ENCODE measurements at regions not wholly inside any gene's neighbourhood (a gene's known extent, or its start where the extent isn't known, plus 50 kb on each side); places are given as distances from the start of the nearest gene placed in this dataset.

DNA sequence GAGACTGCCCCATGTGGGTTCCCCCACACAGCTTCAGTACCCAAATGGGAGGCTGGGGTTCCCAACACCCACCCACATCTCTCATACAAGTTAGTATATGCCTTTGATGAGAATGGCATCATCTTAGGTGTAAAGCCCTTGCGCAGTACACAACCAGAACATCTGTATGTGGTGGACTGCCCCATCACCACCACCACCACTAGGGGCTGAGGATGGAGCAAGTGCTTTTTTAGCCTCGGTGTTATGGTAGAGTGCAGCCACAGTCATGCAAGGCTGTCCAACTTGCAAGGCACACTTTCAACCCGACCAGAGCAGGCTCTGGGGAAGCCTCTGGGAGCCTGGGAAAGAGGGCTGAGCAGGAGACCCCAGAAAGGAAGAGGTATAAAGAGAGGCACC is 241.2 kb downstream of the TFCP2L1 start:
- H3K4me2 ChIP-seq = no peak overlapping the region
- TF ChIP-seq, protein P1, sequence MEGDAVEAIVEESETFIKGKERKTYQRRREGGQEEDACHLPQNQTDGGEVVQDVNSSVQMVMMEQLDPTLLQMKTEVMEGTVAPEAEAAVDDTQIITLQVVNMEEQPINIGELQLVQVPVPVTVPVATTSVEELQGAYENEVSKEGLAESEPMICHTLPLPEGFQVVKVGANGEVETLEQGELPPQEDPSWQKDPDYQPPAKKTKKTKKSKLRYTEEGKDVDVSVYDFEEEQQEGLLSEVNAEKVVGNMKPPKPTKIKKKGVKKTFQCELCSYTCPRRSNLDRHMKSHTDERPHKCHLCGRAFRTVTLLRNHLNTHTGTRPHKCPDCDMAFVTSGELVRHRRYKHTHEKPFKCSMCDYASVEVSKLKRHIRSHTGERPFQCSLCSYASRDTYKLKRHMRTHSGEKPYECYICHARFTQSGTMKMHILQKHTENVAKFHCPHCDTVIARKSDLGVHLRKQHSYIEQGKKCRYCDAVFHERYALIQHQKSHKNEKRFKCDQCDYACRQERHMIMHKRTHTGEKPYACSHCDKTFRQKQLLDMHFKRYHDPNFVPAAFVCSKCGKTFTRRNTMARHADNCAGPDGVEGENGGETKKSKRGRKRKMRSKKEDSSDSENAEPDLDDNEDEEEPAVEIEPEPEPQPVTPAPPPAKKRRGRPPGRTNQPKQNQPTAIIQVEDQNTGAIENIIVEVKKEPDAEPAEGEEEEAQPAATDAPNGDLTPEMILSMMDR (conservative IDR thresholded peaks at IDR 0.05; ENCODE audit: low read depth, low read length) = no peak

DNA sequence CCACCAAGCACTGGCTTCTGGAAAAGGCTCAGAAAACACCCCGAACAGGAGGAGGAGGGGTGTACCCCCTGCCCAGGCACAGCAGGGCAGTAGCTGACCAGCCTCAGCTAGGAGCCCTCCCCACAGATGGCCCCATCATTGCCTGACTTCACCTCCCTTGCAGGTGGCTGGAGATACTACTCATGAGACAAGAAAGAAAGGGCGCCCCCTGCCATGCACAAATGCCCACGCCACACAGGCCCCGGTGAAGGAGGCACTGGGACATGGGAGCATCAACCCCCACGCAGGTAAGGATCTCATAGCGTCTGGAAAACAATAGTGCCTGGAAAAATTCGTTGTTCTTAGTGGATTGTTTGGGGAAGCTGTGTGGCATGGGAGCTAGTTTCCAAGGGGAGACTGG is 240.6 kb downstream of the TFCP2L1 start:
- Histone ChIP-seq H3K4me3 (IDR thresholded peaks at IDR 0.05; ENCODE audit: insufficient read depth, low read depth, low read length) (no peak overlapping the region), H3K4me2 (no peak overlapping the region), H3K9ac (no peak overlapping the region), H3K79me2 (ENCODE audit: insufficient read depth, low read depth) (no peaks in the 10 kb centered on the region), H3K36me3 (ENCODE audit: insufficient read depth) (no peaks in the 10 kb centered on the region), H3K27me3 (ENCODE audit: insufficient read depth, low read depth) (no peaks in the 10 kb centered on the region), H3K27ac (no peak overlapping the region), H4K20me1 (ENCODE audit: insufficient read depth) (no peaks in the 10 kb centered on the region), H3K4me1 (ENCODE audit: low read depth, poor library complexity, severe bottlenecking) (no peaks in the 10 kb centered on the region), H2AFZ (ENCODE audit: low read depth) (no peak overlapping the region)
- TF ChIP-seq, protein P1 (conservative IDR thresholded peaks at IDR 0.05; ENCODE audit: low read depth, low read length) = no peak

More for the DNA sequence above, 241.2 kb downstream of the TFCP2L1 start:
- H3K4me1 ChIP-seq (ENCODE audit: low read depth, poor library complexity, severe bottlenecking) = no peaks in the 10 kb centered on the region
- no peaks in the 10 kb centered on the region for H3K27me3 ChIP-seq (ENCODE audit: insufficient read depth, low read depth)
- no peaks in the 10 kb centered on the region for H3K36me3 ChIP-seq (ENCODE audit: insufficient read depth)
- no peak overlapping the region for H3K9ac ChIP-seq
- H4K20me1 ChIP-seq (ENCODE audit: insufficient read depth) = no peaks in the 10 kb centered on the region
- H3K4me3 ChIP-seq (IDR thresholded peaks at IDR 0.05; ENCODE audit: insufficient read depth, low read depth, low read length) = no peak overlapping the region
- no peak overlapping the region for H2AFZ ChIP-seq (ENCODE audit: low read depth)
- H3K27ac ChIP-seq = no peak overlapping the region
- H3K79me2 ChIP-seq (ENCODE audit: insufficient read depth, low read depth) = no peaks in the 10 kb centered on the region

DNA sequence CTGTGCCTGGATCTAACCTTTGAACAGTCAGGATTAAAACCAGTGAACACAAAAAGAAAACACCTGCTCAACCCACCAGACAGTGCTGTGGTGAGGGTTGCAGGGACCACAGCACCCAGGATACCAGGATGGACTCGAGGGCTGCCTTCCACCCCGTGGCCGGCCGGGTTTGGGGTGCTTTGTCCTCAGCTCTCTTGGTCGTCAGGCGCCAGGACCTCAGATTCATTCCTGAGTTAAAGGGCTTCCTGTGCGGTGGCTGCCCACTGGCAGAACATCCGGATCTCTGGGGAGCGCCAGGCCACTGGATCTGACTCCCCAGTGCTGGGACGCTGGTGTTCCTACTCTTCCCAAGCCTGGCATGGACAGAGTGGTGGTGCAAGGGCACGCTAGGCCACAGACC is 239.8 kb downstream of the TFCP2L1 start:
- Histone ChIP-seq H3K4me3 (IDR thresholded peaks at IDR 0.05; ENCODE audit: insufficient read depth, low read depth, low read length) (no peak overlapping the region), H2AFZ (ENCODE audit: low read depth) (no peak overlapping the region), H3K27ac (no peak overlapping the region), H3K9ac (no peak overlapping the region), H3K27me3 (ENCODE audit: insufficient read depth, low read depth) (no peaks in the 10 kb centered on the region), H3K4me2 (no peak overlapping the region), H3K4me1 (ENCODE audit: low read depth, poor library complexity, severe bottlenecking) (no peaks in the 10 kb centered on the region), H3K36me3 (ENCODE audit: insufficient read depth) (no peaks in the 10 kb centered on the region), H4K20me1 (ENCODE audit: insufficient read depth) (no peaks in the 10 kb centered on the region), H3K79me2 (ENCODE audit: insufficient read depth, low read depth) (no peaks in the 10 kb centered on the region)
- TF ChIP-seq, protein P1 (conservative IDR thresholded peaks at IDR 0.05; ENCODE audit: low read depth, low read length) = no peak

DNA sequence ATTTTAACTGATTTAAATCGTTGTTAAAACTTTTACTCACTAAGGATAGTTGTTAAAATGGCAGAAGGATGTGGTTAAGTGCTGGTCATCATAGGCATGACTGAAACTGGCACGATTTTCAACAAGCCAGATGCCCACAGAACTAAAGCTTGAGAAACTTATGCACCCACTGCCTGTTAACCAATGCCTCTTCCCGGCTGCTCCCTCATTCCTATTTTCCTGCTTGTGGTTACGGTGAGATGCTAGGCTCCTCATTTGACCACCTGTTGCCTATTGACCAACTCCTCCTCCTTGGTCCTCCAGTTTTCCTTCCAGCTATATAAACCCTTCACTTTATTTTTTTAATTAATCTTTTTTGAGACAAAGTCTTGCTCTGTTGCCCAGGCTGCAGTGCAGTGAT is 238.7 kb downstream of the TFCP2L1 start:
- no peaks in the 10 kb centered on the region for H3K4me1 ChIP-seq (ENCODE audit: low read depth, poor library complexity, severe bottlenecking)
- H3K4me2 ChIP-seq = no peak overlapping the region
- no peaks in the 10 kb centered on the region for H4K20me1 ChIP-seq (ENCODE audit: insufficient read depth)
- H3K27ac ChIP-seq = no peak overlapping the region
- H3K4me3 ChIP-seq (IDR thresholded peaks at IDR 0.05; ENCODE audit: insufficient read depth, low read depth, low read length) = no peak overlapping the region
- H3K9ac ChIP-seq = no peak overlapping the region
- no peaks in the 10 kb centered on the region for H3K27me3 ChIP-seq (ENCODE audit: insufficient read depth, low read depth)
- H2AFZ ChIP-seq (ENCODE audit: low read depth) = no peak overlapping the region
- H3K36me3 ChIP-seq (ENCODE audit: insufficient read depth) = no peaks in the 10 kb centered on the region
- H3K79me2 ChIP-seq (ENCODE audit: insufficient read depth, low read depth) = no peaks in the 10 kb centered on the region
- TF ChIP-seq, protein P1 (conservative IDR thresholded peaks at IDR 0.05; ENCODE audit: low read depth, low read length) = no peak

Measured in KMS-11 (cell line).